RWPE1 (cell line): ENCODE measurements at regions not wholly inside any gene's neighbourhood (a gene's known extent, or its start where the extent isn't known, plus 50 kb on each side); places are given as distances from the start of the nearest gene placed in this dataset.

ENCODE experiments used
- CTCF ChIA-PET: fragments of 350-600 bp; sonication (Branson Sonifier 250); formaldehyde crosslinking; extraction: SDS; loops from one replicate; lab custom pipeline; 2021; lab: Yijun Ruan, JAX
- POLR2A ChIA-PET: fragments of 400-600 bp; formaldehyde crosslinking; extraction: SDS; loops from one replicate; lab custom pipeline; 2020; ENCODE audit warnings: antibody characterized with exemption; ENCODE audit not compliant: low non-redundant PET; lab: Yijun Ruan, JAX
- DNase-seq: peaks from one replicate; pipeline ENCODE4 v3.0.0; 2012; ENCODE audit warnings: low spot score
- H3K27ac ChIP-seq: fragments of 450-650 bp; 2 replicates; pipeline ENCODE4 v1.5.1; 2017
- TF ChIP-seq, protein P1 (sequence below): fragments of 450-650 bp; conservative IDR thresholded peaks from 2 replicates; pipeline ENCODE4 v1.5.1; 2017; ENCODE audit warnings: low read depth, mild to moderate bottlenecking

DNA sequence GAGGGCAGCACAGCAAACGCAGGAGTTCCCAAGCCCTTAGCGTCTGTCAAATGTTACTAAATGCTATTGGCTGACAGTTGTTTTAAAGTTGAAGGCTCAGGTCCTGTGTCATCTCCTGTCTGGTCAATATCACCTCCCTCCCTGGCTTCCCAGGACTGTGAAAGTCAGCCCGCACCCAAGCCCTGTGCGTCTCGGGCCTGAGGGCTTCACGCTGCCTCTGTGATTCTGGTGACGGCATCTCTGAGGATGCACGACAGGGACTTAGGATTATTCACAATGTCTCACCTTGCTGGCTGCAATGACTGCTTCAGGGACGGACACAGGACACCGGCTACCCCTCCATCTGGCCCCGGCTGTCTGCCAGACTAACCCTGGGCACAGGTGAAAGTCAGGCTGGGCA is 415.3 kb downstream of the CTTN start:
- ChIA-PET CTCF (interaction anchor here (0.6 kb wide), 1 partner anchor 369 kb away, joined by 3 read pairs; no protein-coding TSS in a partner anchor), POLR2A (no interaction called here)
- DNase-seq: no peak
- H3K27ac ChIP-seq: no peak overlapping the region
- TF ChIP-seq, protein P1, sequence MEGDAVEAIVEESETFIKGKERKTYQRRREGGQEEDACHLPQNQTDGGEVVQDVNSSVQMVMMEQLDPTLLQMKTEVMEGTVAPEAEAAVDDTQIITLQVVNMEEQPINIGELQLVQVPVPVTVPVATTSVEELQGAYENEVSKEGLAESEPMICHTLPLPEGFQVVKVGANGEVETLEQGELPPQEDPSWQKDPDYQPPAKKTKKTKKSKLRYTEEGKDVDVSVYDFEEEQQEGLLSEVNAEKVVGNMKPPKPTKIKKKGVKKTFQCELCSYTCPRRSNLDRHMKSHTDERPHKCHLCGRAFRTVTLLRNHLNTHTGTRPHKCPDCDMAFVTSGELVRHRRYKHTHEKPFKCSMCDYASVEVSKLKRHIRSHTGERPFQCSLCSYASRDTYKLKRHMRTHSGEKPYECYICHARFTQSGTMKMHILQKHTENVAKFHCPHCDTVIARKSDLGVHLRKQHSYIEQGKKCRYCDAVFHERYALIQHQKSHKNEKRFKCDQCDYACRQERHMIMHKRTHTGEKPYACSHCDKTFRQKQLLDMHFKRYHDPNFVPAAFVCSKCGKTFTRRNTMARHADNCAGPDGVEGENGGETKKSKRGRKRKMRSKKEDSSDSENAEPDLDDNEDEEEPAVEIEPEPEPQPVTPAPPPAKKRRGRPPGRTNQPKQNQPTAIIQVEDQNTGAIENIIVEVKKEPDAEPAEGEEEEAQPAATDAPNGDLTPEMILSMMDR: no peak

DNA sequence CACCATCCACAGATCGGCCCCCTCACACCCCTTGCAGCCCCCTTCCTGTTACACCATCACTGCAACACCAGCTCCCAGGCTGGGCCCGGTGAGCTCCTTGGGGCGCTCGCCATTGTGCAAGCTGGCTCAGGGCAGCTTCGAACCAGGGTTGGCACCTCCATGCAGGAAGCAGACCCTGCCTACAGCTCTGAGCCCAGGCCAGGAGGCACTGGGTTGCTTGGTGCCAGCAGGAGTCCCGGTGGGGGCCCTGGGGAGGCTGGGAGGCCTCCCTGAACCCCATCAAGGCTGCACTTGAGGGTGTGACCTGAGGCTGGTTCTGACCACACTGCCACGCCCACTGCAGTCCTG is 417.1 kb downstream of the CTTN start:
- CTCF ChIA-PET: interaction anchor here (0.5 to 2.5 kb wide), 16 partner anchors 9 to 1822 kb away, joined by 3 to 19 read pairs (median 4); no protein-coding TSS in a partner anchor
- TF ChIP-seq, protein P1: no peak
- POLR2A ChIA-PET: no interaction called here
- no peak overlapping the region for H3K27ac ChIP-seq
- no peak for DNase-seq

DNA sequence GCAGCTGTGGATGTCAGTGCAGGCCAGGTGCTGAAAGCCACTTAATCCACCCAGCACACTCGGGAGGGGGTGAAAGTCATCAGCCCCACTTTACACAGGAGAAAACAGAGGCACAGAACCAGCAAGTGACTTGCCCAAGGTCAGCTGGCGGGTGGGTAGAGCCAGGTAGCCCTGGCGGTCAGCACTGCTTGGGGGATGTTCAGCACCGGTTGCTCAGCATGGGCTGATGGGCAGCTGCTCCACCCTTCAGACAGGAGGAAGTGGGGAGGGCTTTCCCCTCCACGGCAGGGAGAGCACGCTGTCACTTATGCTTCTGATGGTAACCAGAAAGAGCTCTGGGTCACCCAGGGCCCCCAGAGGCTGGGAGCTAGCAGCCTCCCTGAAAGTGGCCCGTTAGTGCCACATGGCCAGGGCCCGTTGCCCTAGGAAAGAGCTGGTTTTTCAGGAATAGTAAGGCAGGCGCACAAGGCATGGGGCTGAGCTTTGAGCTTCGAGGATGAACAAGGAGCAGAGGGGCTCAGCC is 417.9 kb downstream of the CTTN start:
- POLR2A ChIA-PET: no interaction called here
- H3K27ac ChIP-seq: no peak overlapping the region
- no peak for DNase-seq
- CTCF ChIA-PET: interaction anchor here (0.5 to 2.5 kb wide), 3 partner anchors 10 to 636 kb away, joined by 3 to 19 read pairs (median 5); no protein-coding TSS in a partner anchor
- TF ChIP-seq, protein P1: no peak

DNA sequence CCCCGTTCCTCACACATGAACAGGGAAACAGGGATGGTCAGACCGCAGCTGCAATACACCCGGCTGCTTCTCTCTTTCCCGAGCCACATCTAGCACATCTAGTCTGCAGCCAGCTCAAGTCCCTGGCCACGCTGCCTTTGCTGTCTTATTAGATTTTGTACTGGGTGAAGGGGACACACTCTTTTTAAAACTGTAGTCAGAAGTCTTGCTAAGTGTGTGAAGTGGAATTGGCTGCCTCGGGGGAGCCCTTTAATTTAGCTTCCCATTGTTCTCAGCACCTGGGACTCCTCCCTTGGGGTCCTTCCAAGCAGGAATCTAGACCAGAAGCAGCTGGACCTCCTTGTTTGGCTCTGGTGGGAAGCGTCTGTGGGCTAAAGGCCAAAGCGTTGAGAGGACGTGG is 420.0 kb downstream of the CTTN start:
- no peak for DNase-seq
- TF ChIP-seq, protein P1: no peak
- no peak overlapping the region for H3K27ac ChIP-seq
- POLR2A ChIA-PET: interaction anchor here (0.5 kb wide), 1 partner anchor 260 kb away, joined by 6 read pairs; no protein-coding TSS in a partner anchor
- CTCF ChIA-PET: interaction anchor here (0.6 kb wide), 1 partner anchor 304 kb away, joined by 3 read pairs; no protein-coding TSS in a partner anchor

DNA sequence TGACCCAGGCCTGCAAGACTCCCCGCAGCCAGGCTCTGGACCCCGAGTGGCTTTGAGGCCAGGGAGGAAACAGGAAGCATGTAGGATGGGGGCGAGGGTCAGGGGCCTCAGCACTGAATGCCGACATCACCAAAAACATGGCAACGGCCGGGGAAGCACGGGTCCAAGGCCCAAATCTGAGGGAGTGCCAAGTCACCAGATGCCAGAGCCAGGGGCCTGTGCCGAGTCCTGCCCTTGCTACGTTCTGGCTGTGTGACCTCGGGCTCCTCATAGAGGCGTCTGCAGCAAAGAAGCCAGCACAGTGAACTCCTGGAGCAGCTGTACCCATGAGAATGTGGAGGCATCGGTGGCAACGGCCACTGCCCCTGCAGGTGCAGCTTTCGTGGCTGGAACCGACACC is 420.7 kb downstream of the CTTN start:
- no peak overlapping the region for H3K27ac ChIP-seq
- POLR2A ChIA-PET: interaction anchor here (0.5 kb wide), 1 partner anchor 259 kb away, joined by 6 read pairs; no protein-coding TSS in a partner anchor
- DNase-seq: no peak
- TF ChIP-seq, protein P1: no peak
- CTCF ChIA-PET: no interaction called here

DNA sequence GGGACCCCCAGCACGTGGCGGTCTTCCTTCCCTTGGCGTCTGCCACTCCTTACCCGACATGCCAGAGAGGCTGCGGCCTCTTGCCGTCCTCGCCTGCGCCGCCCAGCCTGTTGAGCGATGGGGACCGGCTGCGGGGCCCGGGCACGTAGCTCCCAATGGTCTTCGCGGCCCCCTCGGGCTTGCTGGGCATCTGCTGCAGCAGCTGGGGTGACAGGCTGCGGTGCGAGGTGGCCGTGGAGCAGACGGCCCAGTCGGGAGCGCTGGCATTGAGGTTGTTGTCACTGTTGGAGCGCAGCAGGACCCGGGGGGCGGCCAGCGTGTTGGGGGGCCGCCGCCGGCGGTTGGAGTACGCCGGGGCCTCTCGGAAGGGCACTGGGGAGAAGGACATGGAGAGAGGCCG is 422.0 kb downstream of the CTTN start:
- ChIA-PET POLR2A (no interaction called here), CTCF (interaction anchor here (0.8 kb wide), 1 partner anchor 28 kb away, joined by 4 read pairs; no protein-coding TSS in a partner anchor)
- TF ChIP-seq, protein P1: no peak

More for the DNA sequence above, 422.0 kb downstream of the CTTN start:
- H3K27ac ChIP-seq: no peak overlapping the region
- DNase-seq: no peak
